M059J (cell line): ENCODE measurements at regions not wholly inside any gene's neighbourhood (a gene's known extent, or its start where the extent isn't known, plus 50 kb on each side); places are given as distances from the start of the nearest gene placed in this dataset.

Source experiments
- DNase-seq: peaks from one replicate; pipeline ENCODE4 v3.0.0-alpha.2; 2012; ENCODE audit warnings: low read depth

GRCh38 chr10:7478727-7479457 lies 68.1 kb upstream of the SFMBT2 start:
- no peak for DNase-seq

DNA sequence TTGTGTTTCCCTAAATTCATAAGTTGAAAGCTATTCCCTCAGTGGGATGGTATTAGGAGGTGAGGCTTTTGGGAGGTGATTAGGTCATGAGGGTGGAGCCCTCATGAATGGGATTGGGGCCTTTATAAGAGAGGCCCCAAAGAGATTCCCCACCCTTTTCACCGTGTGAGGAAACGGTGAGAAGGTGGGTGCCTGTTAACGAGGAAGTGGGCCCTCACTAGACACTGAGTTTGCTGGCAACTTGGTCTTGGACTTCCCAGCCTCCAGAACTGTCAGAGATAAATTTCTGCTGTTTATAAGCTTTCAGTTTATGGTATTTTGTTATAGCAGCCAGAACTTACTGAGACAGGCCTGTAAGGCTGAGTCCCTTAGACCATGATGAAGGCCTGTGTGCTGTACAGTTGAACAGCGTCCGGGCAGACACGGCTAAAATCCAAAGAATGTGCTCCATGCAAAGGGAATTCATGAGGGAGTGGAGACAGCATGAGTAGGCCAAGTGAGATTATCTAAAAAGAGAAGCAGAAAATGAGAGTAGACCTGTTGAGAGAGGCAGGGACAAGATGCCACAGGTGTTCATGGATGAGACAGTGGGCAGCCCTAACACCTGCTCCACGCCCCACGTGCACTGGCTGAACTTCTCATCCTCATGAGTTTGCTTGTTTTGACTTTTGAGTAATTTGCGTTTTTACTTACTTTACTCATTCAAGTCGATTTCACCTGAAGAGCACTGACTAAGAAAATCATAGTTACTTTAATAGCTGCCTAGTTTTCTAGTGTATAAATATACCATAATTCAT lies 66.9 kb upstream of the SFMBT2 start:
- no peak for DNase-seq

- no peak for DNase-seq
These were observed 65.1 kb upstream of the SFMBT2 start for GRCh38 chr10:7475939-7476338.

- no peak for DNase-seq
These were observed 64.4 kb upstream of the SFMBT2 start for GRCh38 chr10:7475046-7475911.

- DNase-seq: no peak
These were observed 63.6 kb upstream of the SFMBT2 start for GRCh38 chr10:7474388-7474787.

DNA sequence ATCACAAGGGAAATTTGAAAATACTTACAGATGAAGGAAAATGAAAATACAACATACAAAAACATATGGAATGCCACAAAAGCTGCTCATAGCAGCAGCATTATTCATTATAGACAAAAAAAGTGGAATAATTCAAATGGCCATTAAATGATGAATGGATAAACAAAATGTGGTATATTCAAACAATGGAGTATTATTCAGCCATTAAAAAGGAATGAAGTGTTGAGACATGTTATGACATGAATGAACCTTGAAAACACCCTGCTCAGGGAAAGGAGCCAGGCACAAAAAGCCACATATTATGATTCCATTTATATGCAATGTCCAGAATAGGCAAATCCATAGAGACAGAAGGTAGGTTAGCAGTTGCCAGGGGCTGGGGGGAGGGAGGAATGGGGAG lies 62.6 kb upstream of the SFMBT2 start:
- no peak for DNase-seq

GRCh38 chr10:7471720-7472367 lies 61.0 kb upstream of the SFMBT2 start:
- DNase-seq: no peak

DNA sequence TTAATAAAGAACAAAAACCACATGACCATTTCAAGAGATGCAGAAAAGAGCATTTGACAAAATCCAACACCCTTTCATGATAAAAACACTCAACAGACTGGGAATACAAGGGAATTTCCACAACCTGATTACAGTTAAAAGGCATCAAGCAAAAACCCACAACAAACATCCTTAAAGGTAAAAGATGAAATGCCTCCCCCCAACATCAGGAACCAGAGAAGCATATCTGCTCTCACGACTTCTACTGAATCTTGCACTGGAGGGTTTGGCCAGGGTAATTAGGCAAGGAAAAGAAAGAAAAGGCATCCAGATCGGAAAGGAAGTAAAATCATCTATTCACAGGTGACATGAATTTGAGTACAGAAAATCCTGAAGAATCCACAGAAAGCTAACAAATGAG lies 59.5 kb upstream of the SFMBT2 start:
- no peak for DNase-seq

DNA sequence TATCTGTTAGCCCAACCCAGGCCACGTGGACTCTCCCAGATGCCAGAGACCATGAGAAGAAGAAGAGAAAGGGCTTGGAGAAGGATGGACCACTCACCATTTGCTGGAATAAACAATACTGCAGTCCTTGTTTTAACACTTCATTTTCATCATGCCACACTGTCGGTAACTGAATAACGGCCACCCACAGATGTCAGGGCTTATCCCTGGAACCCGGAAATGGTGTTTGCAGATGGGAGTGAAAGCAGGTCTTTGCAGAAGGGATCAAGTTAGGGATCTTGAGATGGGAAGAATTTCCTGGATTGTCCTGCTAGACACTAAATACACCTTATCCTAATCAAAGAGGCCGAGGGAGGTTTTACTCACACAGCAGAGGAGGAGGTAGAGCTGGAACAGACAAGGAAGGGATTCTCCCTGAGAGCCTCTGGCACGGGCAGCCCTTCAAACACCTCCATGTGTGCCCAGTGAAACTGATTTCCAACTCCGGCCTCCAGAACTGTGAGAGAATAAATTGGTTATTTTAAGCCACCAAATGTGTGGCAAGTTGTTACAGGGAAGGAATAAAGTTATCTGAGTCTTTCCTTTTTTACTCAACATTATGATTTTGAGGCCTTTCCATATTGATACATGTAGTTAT lies 56.3 kb upstream of the SFMBT2 start:
- no peak for DNase-seq

DNA sequence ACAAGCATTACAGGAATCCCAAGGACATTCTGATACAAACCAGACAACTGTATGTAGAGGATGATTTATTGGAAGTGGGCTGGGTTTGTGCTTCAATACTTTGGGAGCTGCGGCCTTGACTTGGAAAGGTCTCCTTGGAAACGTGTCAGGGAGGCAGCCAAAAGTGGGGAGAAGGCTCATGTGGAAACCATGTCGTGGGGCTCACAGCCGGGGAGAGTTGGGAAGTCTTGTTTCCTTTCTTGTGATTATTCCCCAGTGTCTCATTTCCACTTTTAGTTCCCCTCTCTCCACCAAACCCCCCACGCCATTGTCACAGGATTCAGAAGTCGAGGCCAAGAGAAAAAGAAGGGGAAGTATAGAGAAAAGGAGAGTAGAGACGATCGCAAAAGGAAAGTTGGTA lies 53.9 kb upstream of the SFMBT2 start:
- DNase-seq: no peak
